ENCODE measurements at regions not wholly inside any gene's neighbourhood (a gene's known extent, or its start where the extent isn't known, plus 50 kb on each side); places are given as distances from the start of the nearest gene placed in this dataset.

- no peak overlapping the region for H3K4me3 ChIP-seq (ENCODE audit: low read length)
- no peak overlapping the region for H3K4me2 ChIP-seq (ENCODE audit: low read length)
- H3K79me2 ChIP-seq (ENCODE audit: low read length), result no peaks in the 10 kb centered on the region
- no peak overlapping the region for H2AFZ ChIP-seq (ENCODE audit: low read depth, low read length)
- H4K20me1 ChIP-seq (ENCODE audit: insufficient read depth, low read length), result no peaks in the 10 kb centered on the region
- peaks cover 18% of the 10 kb centered on the region for H3K4me1 ChIP-seq (ENCODE audit: low read length)
- H3K27me3 ChIP-seq (ENCODE audit: low read depth, low read length), result no peaks in the 10 kb centered on the region
- H3K36me3 ChIP-seq (replicated peaks; ENCODE audit: low read depth, low read length), result peaks cover 11% of the 10 kb centered on the region
- no peak overlapping the region for H3K9ac ChIP-seq (ENCODE audit: low read length)
- H3K9me3 ChIP-seq (ENCODE audit: insufficient read depth, low read length), result peaks cover 15% of the 10 kb centered on the region
- TF ChIP-seq EZH2phosphoT487 (IDR thresholded peaks at IDR 0.05; ENCODE audit: low read depth) (no peak), CTCF (IDR thresholded peaks at IDR 0.05; ENCODE audit: low read depth, low read length) (no peak)
- H3K27ac ChIP-seq (ENCODE audit: low read length), result no peak overlapping the region
Measured at GRCh38 chr11:92067016-92067415, 157.6 kb upstream of the FAT3 start.

GRCh38 chr11:92061456-92062062 is 163.1 kb upstream of the FAT3 start:
- no peak overlapping the region for H3K4me3 ChIP-seq (ENCODE audit: low read length)
- H3K79me2 ChIP-seq (ENCODE audit: low read length), result no peaks in the 10 kb centered on the region
- H3K27me3 ChIP-seq (ENCODE audit: low read depth, low read length), result no peaks in the 10 kb centered on the region
- no peak overlapping the region for H3K27ac ChIP-seq (ENCODE audit: low read length)
- H3K9ac ChIP-seq (ENCODE audit: low read length), result no peak overlapping the region
- H3K9me3 ChIP-seq (ENCODE audit: insufficient read depth, low read length), result no peaks in the 10 kb centered on the region
- H3K36me3 ChIP-seq (replicated peaks; ENCODE audit: low read depth, low read length), result no peaks in the 10 kb centered on the region
- H3K4me1 ChIP-seq (ENCODE audit: low read length), result peaks cover 23% of the 10 kb centered on the region
- H3K4me2 ChIP-seq (ENCODE audit: low read length), result 0 out of 2 replicates have a peak overlapping the region, but pooled peaks have one; percentile 68
- no peak overlapping the region for H2AFZ ChIP-seq (ENCODE audit: low read depth, low read length)
- no peak for TF ChIP-seq CTCF (IDR thresholded peaks at IDR 0.05; ENCODE audit: low read depth, low read length)
- no peaks in the 10 kb centered on the region for H4K20me1 ChIP-seq (ENCODE audit: insufficient read depth, low read length)

- no peak overlapping the region for H2AFZ ChIP-seq (ENCODE audit: low read depth, low read length)
- no peaks in the 10 kb centered on the region for H3K9me3 ChIP-seq (ENCODE audit: insufficient read depth, low read length)
- no peaks in the 10 kb centered on the region for H4K20me1 ChIP-seq (ENCODE audit: insufficient read depth, low read length)
- no peak overlapping the region for H3K4me2 ChIP-seq (ENCODE audit: low read length)
- no peaks in the 10 kb centered on the region for H3K36me3 ChIP-seq (replicated peaks; ENCODE audit: low read depth, low read length)
- peaks cover 18% of the 10 kb centered on the region for H3K4me1 ChIP-seq (ENCODE audit: low read length)
- no peak for TF ChIP-seq EZH2phosphoT487 (IDR thresholded peaks at IDR 0.05; ENCODE audit: low read depth)
- no peak for TF ChIP-seq CTCF (IDR thresholded peaks at IDR 0.05; ENCODE audit: low read depth, low read length)
- H3K27me3 ChIP-seq (ENCODE audit: low read depth, low read length), result no peaks in the 10 kb centered on the region
- no peak overlapping the region for H3K4me3 ChIP-seq (ENCODE audit: low read length)
- no peaks in the 10 kb centered on the region for H3K79me2 ChIP-seq (ENCODE audit: low read length)
- H3K27ac ChIP-seq (ENCODE audit: low read length), result no peak overlapping the region
- H3K9ac ChIP-seq (ENCODE audit: low read length), result no peak overlapping the region
Measured at GRCh38 chr11:92057849-92058442, 166.7 kb upstream of the FAT3 start.

GRCh38 chr11:92053216-92053615 is 171.4 kb upstream of the FAT3 start:
- no peaks in the 10 kb centered on the region for H3K79me2 ChIP-seq (ENCODE audit: low read length)
- H2AFZ ChIP-seq (ENCODE audit: low read depth, low read length), result no peak overlapping the region
- no peaks in the 10 kb centered on the region for H3K9me3 ChIP-seq (ENCODE audit: insufficient read depth, low read length)
- no peak overlapping the region for H3K4me2 ChIP-seq (ENCODE audit: low read length)
- no peak for TF ChIP-seq CTCF (IDR thresholded peaks at IDR 0.05; ENCODE audit: low read depth, low read length)
- no peak for TF ChIP-seq EZH2phosphoT487 (IDR thresholded peaks at IDR 0.05; ENCODE audit: low read depth)
- H3K36me3 ChIP-seq (replicated peaks; ENCODE audit: low read depth, low read length), result no peaks in the 10 kb centered on the region
- peaks cover 4% of the 10 kb centered on the region; the same call in 1 of the 2 replicates for H3K4me1 ChIP-seq (ENCODE audit: low read length)
- no peak overlapping the region for H3K9ac ChIP-seq (ENCODE audit: low read length)
- no peaks in the 10 kb centered on the region for H4K20me1 ChIP-seq (ENCODE audit: insufficient read depth, low read length)
- no peak overlapping the region for H3K27ac ChIP-seq (ENCODE audit: low read length)
- no peak overlapping the region for H3K4me3 ChIP-seq (ENCODE audit: low read length)
- H3K27me3 ChIP-seq (ENCODE audit: low read depth, low read length), result no peaks in the 10 kb centered on the region
